CD14-positive monocyte (primary cell): ENCODE measurements at regions not wholly inside any gene's neighbourhood (a gene's known extent, or its start where the extent isn't known, plus 50 kb on each side); places are given as distances from the start of the nearest gene placed in this dataset.

ENCODE experiments used
- DNase-seq, 3 donors: peaks; one replicate each; pipeline ENCODE4 v3.0.0-alpha.2; 2011 to 2022
- H2AFZ ChIP-seq: 2 replicates; pipeline ENCODE4 v1.6.0; 2012; ENCODE audit warnings: mild to moderate bottlenecking, low read depth, low read length, inconsistent platforms; ENCODE audit not compliant: insufficient read depth, poor library complexity, severe bottlenecking
- H3K27ac ChIP-seq, 2 donors: 1 replicate in 1 of 2; 2 replicates in 1 of 2; pipeline ENCODE4 v1.5.1; 2012 to 2013; ENCODE audit warnings: low read length in 2 of 2, control low read depth in 1 of 2, inconsistent platforms in 1 of 2, low read depth in 1 of 2, mild to moderate bottlenecking in 1 of 2
- H3K27me3 ChIP-seq, 2 donors: one replicate each; pipeline versions ENCODE4 v1.6.0 to v1.6.1; 2011 to 2013; ENCODE audit warnings: low read length in 2 of 2; ENCODE audit not compliant: control insufficient read depth in 2 of 2, insufficient read depth in 2 of 2
- H3K36me3 ChIP-seq, 2 donors: replicated peaks in 1 of 2; 1 replicate in 1 of 2; 2 replicates in 1 of 2; pipeline versions ENCODE4 v1.5.1 to v1.6.1; 2012 to 2013; ENCODE audit warnings: low read length in 2 of 2, control low read depth in 1 of 2, inconsistent platforms in 1 of 2, mild to moderate bottlenecking in 1 of 2; ENCODE audit not compliant: insufficient read depth in 2 of 2, control insufficient read depth in 1 of 2
- H3K4me1 ChIP-seq, 2 donors: 1 replicate in 1 of 2; 2 replicates in 1 of 2; pipeline versions ENCODE4 v1.5.1 to v1.6.1; 2012 to 2013; ENCODE audit warnings: low read length in 2 of 2, control low read depth in 1 of 2, inconsistent platforms in 1 of 2, mild to moderate bottlenecking in 1 of 2, moderate library complexity in 1 of 2; ENCODE audit not compliant: insufficient read depth in 2 of 2, control insufficient read depth in 1 of 2
- H3K4me2 ChIP-seq: replicated peaks from 2 replicates; pipeline ENCODE3; 2012; ENCODE audit warnings: low read length, moderate library complexity, mild to moderate bottlenecking; ENCODE audit not compliant: poor library complexity, severe bottlenecking; ENCODE audit errors: extremely low read depth
- H3K4me3 ChIP-seq, 3 experiments: fragments of 200-600 bp in 1 of 3; sonication (generic) in 1 of 3; replicated peaks in 1 of 3; 1 replicate in 2 of 3; 2 replicates in 1 of 3; pipeline ENCODE4 v1.5.1; 2011 to 2013; ENCODE audit warnings: low read length in 3 of 3, mild to moderate bottlenecking in 3 of 3, control low read depth in 2 of 3, low read depth in 2 of 3, inconsistent platforms in 1 of 3, moderate library complexity in 1 of 3
- H3K79me2 ChIP-seq: 2 replicates; pipeline ENCODE4 v1.6.0; 2012; ENCODE audit warnings: mild to moderate bottlenecking, control low read depth, inconsistent platforms, low read length, moderate library complexity; ENCODE audit not compliant: insufficient read depth
- H3K9ac ChIP-seq: 2 replicates; pipeline ENCODE4 v1.6.0; 2017; ENCODE audit warnings: low read length, mild to moderate bottlenecking; ENCODE audit not compliant: insufficient read depth, poor library complexity, severe bottlenecking
- H3K9me3 ChIP-seq, 2 donors: replicated peaks in 1 of 2; 1 replicate in 1 of 2; 2 replicates in 1 of 2; pipeline versions ENCODE4 v1.5.1 to v1.6.1; 2012 to 2013; ENCODE audit warnings: low read length in 2 of 2, control low read depth in 1 of 2; ENCODE audit not compliant: control insufficient read depth in 1 of 2, insufficient read depth in 1 of 2
- H4K20me1 ChIP-seq: 2 replicates; pipeline ENCODE4 v1.6.0; 2012; ENCODE audit warnings: mild to moderate bottlenecking, low read length, control low read depth, moderate library complexity; ENCODE audit not compliant: insufficient read depth
- H3K27ac Mint-ChIP-seq, 7 donors: one replicate each; pipeline ENCODE4 v1.8.0; 2020; ENCODE audit warnings: mild to moderate bottlenecking in 7 of 7, mixed read lengths in 7 of 7, moderate library complexity in 6 of 7, inconsistent platforms in 2 of 7
- H3K27me3 Mint-ChIP-seq, 3 donors: one replicate each; pipeline ENCODE4 v1.8.0; 2021 to 2022; ENCODE audit warnings: low read depth in 3 of 3, mild to moderate bottlenecking in 3 of 3, mixed read lengths in 3 of 3, moderate library complexity in 3 of 3, inconsistent platforms in 1 of 3
- H3K36me3 Mint-ChIP-seq, 2 donors: one replicate each; pipeline ENCODE4 v1.8.0; 2020; ENCODE audit warnings: mixed read lengths in 2 of 2, inconsistent platforms in 1 of 2, mild to moderate bottlenecking in 1 of 2
- H3K4me1 Mint-ChIP-seq: one replicate; pipeline ENCODE4 v1.8.0; 2020; ENCODE audit warnings: mild to moderate bottlenecking, mixed read lengths
- H3K4me3 Mint-ChIP-seq, 2 donors: one replicate each; pipeline ENCODE4 v1.8.0; 2020; ENCODE audit warnings: mild to moderate bottlenecking in 2 of 2, mixed read lengths in 2 of 2, moderate library complexity in 1 of 2
- H3K9me3 Mint-ChIP-seq, 7 donors: one replicate each; pipeline ENCODE4 v1.8.0; 2020 to 2022; ENCODE audit warnings: mixed read lengths in 7 of 7, mild to moderate bottlenecking in 6 of 7, moderate library complexity in 6 of 7, inconsistent platforms in 2 of 7
- WGBS: methylation state at CpG from one replicate; pipeline ENCODE4 v1.1.5; 2013; ENCODE audit warnings: missing lambda C conversion rate; ENCODE audit not compliant: insufficient coverage; 5-methylcytosine and 5-hydroxymethylcytosine counted together
- intact Hi-C, 2 donors: fragments of 100-400 bp; cut with micrococcal nuclease; formaldehyde crosslinking; loops; one replicate each; pipeline versions ENCODE4 v1.15.0 to v1.15.1; 2023
- TF ChIP-seq, protein P1 (sequence below): fragments of 200-600 bp; IDR thresholded peaks from one replicate; pipeline ENCODE4 v1.8.0; 2022; ENCODE audit warnings: antibody characterized with exemption, mild to moderate bottlenecking

DNA sequence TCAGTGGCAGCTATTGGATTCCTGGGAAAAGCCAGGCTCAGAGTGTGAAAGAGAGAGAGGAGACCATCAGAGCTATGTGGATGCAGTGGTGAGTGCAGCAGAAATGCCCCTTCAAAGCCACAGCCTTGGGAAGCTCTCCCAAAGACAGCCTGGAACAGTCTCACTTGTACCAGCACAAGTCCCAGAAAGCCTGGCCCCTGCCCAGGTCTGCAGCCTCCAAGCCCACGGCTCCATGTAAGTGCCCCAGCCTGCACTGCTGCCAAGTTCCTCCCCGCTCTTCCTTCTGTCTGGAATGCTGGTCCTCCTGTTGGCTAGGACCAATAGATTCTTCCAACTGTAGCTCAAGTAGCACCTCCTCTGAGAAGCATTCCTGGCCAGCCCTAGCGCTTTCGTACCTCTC is 539.7 kb downstream of the MIAT start:
- no peaks in the 10 kb centered on the region for H3K4me1 Mint-ChIP-seq
- H3K4me1 ChIP-seq: no peaks in the 10 kb centered on the region
- no peak overlapping the region for H3K27ac ChIP-seq
- no peak overlapping the region for H3K9ac ChIP-seq
- H3K79me2 ChIP-seq: no peaks in the 10 kb centered on the region
- no peaks in the 10 kb centered on the region for H3K36me3 Mint-ChIP-seq
- no peaks in the 10 kb centered on the region for H3K36me3 ChIP-seq
- H4K20me1 ChIP-seq: no peaks in the 10 kb centered on the region
- no peak overlapping the region for H3K4me3 Mint-ChIP-seq
- H2AFZ ChIP-seq: no peak overlapping the region
- DNase-seq: no peak
- intact Hi-C loops: no loop called here
- no peak overlapping the region for H3K27ac Mint-ChIP-seq
- H3K27me3 Mint-ChIP-seq: peaks cover 9 to 17% (median 13%) of the 10 kb centered on the region in 3 donors
- no peak overlapping the region for H3K4me3 ChIP-seq
- H3K9me3 Mint-ChIP-seq: peaks cover 3 to 10% (median 5%) of the 10 kb centered on the region in 7 donors
- no peak overlapping the region for H3K4me2 ChIP-seq
- H3K27me3 ChIP-seq: no peaks in the 10 kb centered on the region
- WGBS: 93% methylated on average over 2 of the region's 4 CpGs
- peaks cover 0 to 8% of the 10 kb centered on the region in 2 donors for H3K9me3 ChIP-seq
- TF ChIP-seq, protein P1, sequence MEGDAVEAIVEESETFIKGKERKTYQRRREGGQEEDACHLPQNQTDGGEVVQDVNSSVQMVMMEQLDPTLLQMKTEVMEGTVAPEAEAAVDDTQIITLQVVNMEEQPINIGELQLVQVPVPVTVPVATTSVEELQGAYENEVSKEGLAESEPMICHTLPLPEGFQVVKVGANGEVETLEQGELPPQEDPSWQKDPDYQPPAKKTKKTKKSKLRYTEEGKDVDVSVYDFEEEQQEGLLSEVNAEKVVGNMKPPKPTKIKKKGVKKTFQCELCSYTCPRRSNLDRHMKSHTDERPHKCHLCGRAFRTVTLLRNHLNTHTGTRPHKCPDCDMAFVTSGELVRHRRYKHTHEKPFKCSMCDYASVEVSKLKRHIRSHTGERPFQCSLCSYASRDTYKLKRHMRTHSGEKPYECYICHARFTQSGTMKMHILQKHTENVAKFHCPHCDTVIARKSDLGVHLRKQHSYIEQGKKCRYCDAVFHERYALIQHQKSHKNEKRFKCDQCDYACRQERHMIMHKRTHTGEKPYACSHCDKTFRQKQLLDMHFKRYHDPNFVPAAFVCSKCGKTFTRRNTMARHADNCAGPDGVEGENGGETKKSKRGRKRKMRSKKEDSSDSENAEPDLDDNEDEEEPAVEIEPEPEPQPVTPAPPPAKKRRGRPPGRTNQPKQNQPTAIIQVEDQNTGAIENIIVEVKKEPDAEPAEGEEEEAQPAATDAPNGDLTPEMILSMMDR: no peak

DNA sequence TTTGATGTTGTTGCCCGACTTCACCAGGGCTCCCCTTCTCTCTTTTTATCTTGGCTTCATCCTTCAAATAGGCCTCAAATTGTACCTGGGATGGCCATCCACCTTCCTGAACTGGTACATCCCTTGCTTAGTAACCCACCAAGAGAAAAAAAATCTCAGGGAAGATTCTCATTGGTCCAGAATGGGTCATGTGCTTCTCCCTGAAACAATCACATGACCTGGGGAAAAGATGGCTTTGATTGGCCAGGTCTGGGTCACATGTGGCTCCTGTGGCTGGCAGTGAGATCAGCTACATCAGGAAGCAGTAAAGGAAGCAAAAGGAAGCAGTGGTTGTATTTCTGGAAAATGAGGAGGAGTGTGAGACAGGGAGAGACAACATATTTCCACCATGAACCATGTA is 540.2 kb downstream of the MIAT start:
- Mint-ChIP-seq H3K27ac (no peak overlapping the region), H3K4me3 (no peak overlapping the region), H3K4me1 (no peaks in the 10 kb centered on the region), H3K27me3 (peaks cover 9 to 18% (median 17%) of the 10 kb centered on the region in 3 donors), H3K9me3 (peaks cover 3 to 10% (median 5%) of the 10 kb centered on the region in 7 donors), H3K36me3 (no peaks in the 10 kb centered on the region)
- H3K27ac ChIP-seq: no peak overlapping the region
- DNase-seq: no peak
- H2AFZ ChIP-seq: no peak overlapping the region
- H3K9me3 ChIP-seq: peaks cover 0 to 8% of the 10 kb centered on the region in 2 donors
- no peak overlapping the region for H3K9ac ChIP-seq
- no peak overlapping the region for H3K4me3 ChIP-seq
- no peaks in the 10 kb centered on the region for H3K4me1 ChIP-seq
- no peak overlapping the region for H3K4me2 ChIP-seq
- TF ChIP-seq, protein P1: no peak
- WGBS: 100% methylated on average over 1 of the region's 1 CpG
- no peaks in the 10 kb centered on the region for H3K79me2 ChIP-seq
- H4K20me1 ChIP-seq: no peaks in the 10 kb centered on the region
- no peaks in the 10 kb centered on the region for H3K36me3 ChIP-seq
- H3K27me3 ChIP-seq: no peaks in the 10 kb centered on the region
- intact Hi-C loops: no loop called here
